ENCODE measurements at regions not wholly inside any gene's neighbourhood (a gene's known extent, or its start where the extent isn't known, plus 50 kb on each side); places are given as distances from the start of the nearest gene placed in this dataset.

GRCh38 chr11:19577976-19578619, 134.5 kb upstream of the NAV2 start:
- Histone ChIP-seq H3K36me3 (ENCODE audit: control insufficient read depth, low read length) (no peaks in the 10 kb centered on the region), H3K4me3 (ENCODE audit: low read length) (no peak overlapping the region), H3K4me1 (ENCODE audit: control insufficient read depth, low read length) (no peaks in the 10 kb centered on the region), H4K20me1 (ENCODE audit: control insufficient read depth, insufficient read depth, low read depth, low read length) (no peaks in the 10 kb centered on the region), H3K9me2 (replicated peaks; ENCODE audit: control insufficient read depth, low read length) (no peaks in the 10 kb centered on the region), H3K27ac (ENCODE audit: low read depth, low read length) (no peak overlapping the region), H3K9me3 (ENCODE audit: control insufficient read depth, insufficient read depth, low read length) (no peaks in the 10 kb centered on the region), H3K79me2 (ENCODE audit: control insufficient read depth, low read length) (no peaks in the 10 kb centered on the region), H3F3A (ENCODE audit: control insufficient read depth, insufficient read depth) (no peaks in the 10 kb centered on the region), H3K4me2 (ENCODE audit: low read length) (no peak overlapping the region), H3K27me3 (ENCODE audit: control insufficient read depth, low read length) (no peaks in the 10 kb centered on the region)
- TF ChIP-seq EZH2phosphoT487 (IDR thresholded peaks at IDR 0.05; ENCODE audit: borderline replicate concordance, low read length) = no peak
- no peak for TF ChIP-seq CTCF (IDR thresholded peaks at IDR 0.05; ENCODE audit: low read depth, low read length, poor library complexity, severe bottlenecking)

- H3F3A ChIP-seq (ENCODE audit: control insufficient read depth, insufficient read depth) = no peaks in the 10 kb centered on the region
- no peaks in the 10 kb centered on the region for H3K36me3 ChIP-seq (ENCODE audit: control insufficient read depth, low read length)
- H3K4me2 ChIP-seq (ENCODE audit: low read length) = no peak overlapping the region
- H3K27ac ChIP-seq (ENCODE audit: low read depth, low read length) = no peak overlapping the region
- no peaks in the 10 kb centered on the region for H3K4me1 ChIP-seq (ENCODE audit: control insufficient read depth, low read length)
- H3K79me2 ChIP-seq (ENCODE audit: control insufficient read depth, low read length) = no peaks in the 10 kb centered on the region
- no peaks in the 10 kb centered on the region for H4K20me1 ChIP-seq (ENCODE audit: control insufficient read depth, insufficient read depth, low read depth, low read length)
- H3K9me3 ChIP-seq (ENCODE audit: control insufficient read depth, insufficient read depth, low read length) = no peaks in the 10 kb centered on the region
- H3K4me3 ChIP-seq (ENCODE audit: low read length) = no peak overlapping the region
- H3K27me3 ChIP-seq (ENCODE audit: control insufficient read depth, low read length) = no peaks in the 10 kb centered on the region
- TF ChIP-seq EZH2phosphoT487 (IDR thresholded peaks at IDR 0.05; ENCODE audit: borderline replicate concordance, low read length) (no peak), CTCF (IDR thresholded peaks at IDR 0.05; ENCODE audit: low read depth, low read length, poor library complexity, severe bottlenecking) (no peak)
- no peaks in the 10 kb centered on the region for H3K9me2 ChIP-seq (replicated peaks; ENCODE audit: control insufficient read depth, low read length)
Observed at GRCh38 chr11:19577391-19577975, 135.2 kb upstream of the NAV2 start.

GRCh38 chr11:19576903-19577302, 135.7 kb upstream of the NAV2 start:
- Histone ChIP-seq H3K27me3 (ENCODE audit: control insufficient read depth, low read length) (no peaks in the 10 kb centered on the region), H3K4me1 (ENCODE audit: control insufficient read depth, low read length) (no peaks in the 10 kb centered on the region), H3K27ac (ENCODE audit: low read depth, low read length) (no peak overlapping the region), H3K4me2 (ENCODE audit: low read length) (no peak overlapping the region), H3K4me3 (ENCODE audit: low read length) (no peak overlapping the region), H3F3A (ENCODE audit: control insufficient read depth, insufficient read depth) (no peaks in the 10 kb centered on the region), H3K9me2 (replicated peaks; ENCODE audit: control insufficient read depth, low read length) (no peaks in the 10 kb centered on the region), H3K36me3 (ENCODE audit: control insufficient read depth, low read length) (no peaks in the 10 kb centered on the region), H4K20me1 (ENCODE audit: control insufficient read depth, insufficient read depth, low read depth, low read length) (no peaks in the 10 kb centered on the region), H3K79me2 (ENCODE audit: control insufficient read depth, low read length) (no peaks in the 10 kb centered on the region), H3K9me3 (ENCODE audit: control insufficient read depth, insufficient read depth, low read length) (no peaks in the 10 kb centered on the region)
- TF ChIP-seq EZH2phosphoT487 (IDR thresholded peaks at IDR 0.05; ENCODE audit: borderline replicate concordance, low read length) = no peak
- TF ChIP-seq CTCF (IDR thresholded peaks at IDR 0.05; ENCODE audit: low read depth, low read length, poor library complexity, severe bottlenecking) = no peak
